Activated CD8-positive, alpha-beta T cell treated with anti-CD3 and anti-CD28 coated beads for 36 hours (primary cell): ENCODE measurements at regions not wholly inside any gene's neighbourhood (a gene's known extent, or its start where the extent isn't known, plus 50 kb on each side); places are given as distances from the start of the nearest gene placed in this dataset.

ENCODE experiments used
- ATAC-seq: fragments of 200-7000 bp; cut with Tn5 transposase; one replicate; pipeline ENCODE4 v1.10.0; 2021; ENCODE audit warnings: mild to moderate bottlenecking, moderate library complexity
- CTCF ChIA-PET: fragments of 350-600 bp; sonication (Branson Sonifier 250); formaldehyde crosslinking; loops from one replicate; lab custom pipeline; 2021; ENCODE audit warnings: antibody characterized with exemption; lab: Charles Lee
- POLR2A ChIA-PET: fragments of 350-600 bp; sonication (Branson Sonifier 250); formaldehyde crosslinking; loops from one replicate; lab custom pipeline; 2021; ENCODE audit warnings: antibody characterized with exemption; lab: Charles Lee
- DNase-seq: peaks from one replicate; pipeline ENCODE4 v3.0.0-alpha.2; 2020
- H3K27ac Mint-ChIP-seq: one replicate; pipeline ENCODE4 v1.8.0; 2021; ENCODE audit warnings: mild to moderate bottlenecking, mixed read lengths
- H3K27me3 Mint-ChIP-seq: one replicate; pipeline ENCODE4 v1.8.0; 2021; ENCODE audit warnings: mixed read lengths
- H3K36me3 Mint-ChIP-seq: one replicate; pipeline ENCODE4 v1.8.0; 2021; ENCODE audit warnings: low read depth, mixed read lengths
- H3K4me1 Mint-ChIP-seq: one replicate; pipeline ENCODE4 v1.8.0; 2021; ENCODE audit warnings: low read depth, mixed read lengths
- H3K4me3 Mint-ChIP-seq: one replicate; pipeline ENCODE4 v1.8.0; 2021; ENCODE audit warnings: mild to moderate bottlenecking, moderate library complexity, mixed read lengths
- H3K9me3 Mint-ChIP-seq: one replicate; pipeline ENCODE4 v1.8.0; 2021; ENCODE audit warnings: mixed read lengths
- CTCF ChIP-seq: fragments of 200-600 bp; IDR thresholded peaks from one replicate; pipeline ENCODE4 v1.8.0; 2022; ENCODE audit warnings: antibody characterized with exemption, mild to moderate bottlenecking
- intact Hi-C: fragments of 100-400 bp; cut with micrococcal nuclease; formaldehyde crosslinking; loops from one replicate; pipeline ENCODE4 v1.10.0; 2022

DNA sequence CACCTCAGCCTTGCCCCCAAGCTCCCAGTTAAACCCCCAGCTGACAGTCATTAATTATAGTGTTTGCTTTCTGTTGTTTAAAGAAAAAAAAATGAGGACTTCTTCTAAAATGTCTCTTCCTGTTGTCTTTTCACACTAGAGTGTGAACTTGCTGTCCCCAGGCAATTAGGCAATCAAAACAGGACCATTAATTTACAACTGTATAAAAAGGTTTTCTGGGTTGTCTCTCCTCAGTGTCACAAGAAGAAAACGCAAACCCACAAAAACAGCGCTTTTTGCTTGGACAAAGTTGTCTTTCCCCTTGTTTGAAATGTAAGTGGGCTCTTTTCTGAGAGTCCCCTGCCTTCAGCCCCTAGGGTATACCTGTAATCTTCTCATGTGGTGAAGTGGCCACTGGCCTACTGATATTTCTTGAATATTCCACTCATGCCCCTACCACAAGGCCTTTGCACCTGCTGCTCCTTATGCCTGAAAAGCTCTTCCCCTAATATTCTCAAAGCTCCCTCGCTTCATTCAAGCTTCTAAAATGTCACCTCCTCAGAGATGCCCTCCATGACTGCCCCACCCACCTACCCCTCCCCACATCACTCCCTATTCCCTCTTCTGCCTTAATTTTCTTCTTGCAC lies 158.9 kb upstream of the PWP1 start:
- peaks cover 21% of the 10 kb centered on the region for H3K4me1 Mint-ChIP-seq
- H3K4me3 Mint-ChIP-seq, result no peak overlapping the region
- ChIA-PET CTCF (interaction anchor here (1.1 kb wide), 1 partner anchor 11 kb away, joined by 3 read pairs; no protein-coding TSS in a partner anchor), POLR2A (no interaction called here)
- H3K9me3 Mint-ChIP-seq, result peaks cover 7% of the 10 kb centered on the region
- no peak overlapping the region for H3K27ac Mint-ChIP-seq
- ATAC-seq (no peak), DNase-seq (no peak)
- intact Hi-C loops, result no loop called here
- TF ChIP-seq CTCF, result no peak
- H3K27me3 Mint-ChIP-seq, result no peaks in the 10 kb centered on the region
- H3K36me3 Mint-ChIP-seq, result peaks cover 7% of the 10 kb centered on the region

GRCh38 chr12:107528731-107529365 lies 156.8 kb upstream of the PWP1 start:
- Mint-ChIP-seq H3K4me3 (no peak overlapping the region), H3K4me1 (peaks cover 37% of the 10 kb centered on the region), H3K36me3 (peaks cover 9% of the 10 kb centered on the region), H3K27ac (no peak overlapping the region), H3K27me3 (no peaks in the 10 kb centered on the region), H3K9me3 (peaks cover 6% of the 10 kb centered on the region)
- intact Hi-C loops, result no loop called here
- CTCF ChIA-PET, result no interaction called here
- ATAC-seq (no peak), DNase-seq (no peak)
- POLR2A ChIA-PET, result no interaction called here
- TF ChIP-seq CTCF, result no peak

DNA sequence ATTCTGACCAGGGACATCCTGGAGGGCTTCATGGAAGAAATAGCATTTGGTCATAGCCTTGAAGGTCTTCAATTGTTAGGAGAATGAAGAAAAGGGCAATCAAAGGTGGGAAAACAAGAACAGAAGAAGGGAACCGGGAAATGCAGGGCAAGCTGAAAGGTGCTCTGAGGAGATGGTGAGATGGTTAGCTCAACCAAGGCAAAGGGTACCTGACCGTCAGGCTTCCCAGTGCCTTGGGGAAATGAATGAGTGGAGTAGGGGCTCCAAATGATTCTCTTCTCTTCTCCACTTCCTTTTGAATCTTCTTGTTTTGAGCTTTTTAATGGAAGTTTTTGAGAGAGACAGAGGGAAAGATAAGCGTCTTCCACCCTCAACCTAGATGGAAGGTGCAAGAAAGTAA lies 155.6 kb upstream of the PWP1 start:
- Mint-ChIP-seq H3K27ac (no peak overlapping the region), H3K4me3 (no peak overlapping the region), H3K36me3 (peaks cover 7% of the 10 kb centered on the region), H3K4me1 (peaks cover 31% of the 10 kb centered on the region), H3K27me3 (no peaks in the 10 kb centered on the region), H3K9me3 (peaks cover 6% of the 10 kb centered on the region)
- ChIA-PET POLR2A (interaction anchor here (0.5 kb wide), 1 partner anchor 901 kb away, joined by 3 read pairs; no protein-coding TSS in a partner anchor), CTCF (interaction anchor here (0.7 to 0.8 kb wide), 2 partner anchors 11 to 191 kb away, joined by 3 read pairs; no protein-coding TSS in a partner anchor)
- TF ChIP-seq CTCF, result no peak
- DNase-seq (no peak), ATAC-seq (no peak)
- intact Hi-C loops, result no loop called here

DNA sequence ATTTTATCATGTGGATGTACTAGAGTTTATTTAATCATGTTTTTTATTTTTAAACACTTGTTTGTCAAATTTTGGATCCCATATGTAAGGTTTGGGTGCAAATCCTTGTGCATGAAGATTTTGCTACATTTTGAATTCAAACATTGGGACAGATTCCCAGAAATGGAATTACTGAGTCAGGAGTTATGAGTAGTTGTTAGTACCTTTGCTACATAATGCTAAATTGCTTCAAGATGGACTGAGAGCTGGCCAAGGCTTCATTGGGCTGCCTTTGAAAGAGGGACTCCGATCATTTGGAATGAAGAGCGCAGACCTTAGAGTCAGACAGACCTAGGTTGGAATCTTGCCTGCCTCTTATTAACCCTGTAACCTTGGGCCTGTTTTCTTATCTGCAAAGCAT lies 154.9 kb upstream of the PWP1 start:
- no peak for ATAC-seq
- Mint-ChIP-seq H3K4me1 (peaks cover 29% of the 10 kb centered on the region), H3K9me3 (peaks cover 6% of the 10 kb centered on the region), H3K27me3 (no peaks in the 10 kb centered on the region), H3K36me3 (peaks cover 7% of the 10 kb centered on the region), H3K27ac (no peak overlapping the region), H3K4me3 (no peak overlapping the region)
- no peak for TF ChIP-seq CTCF
- CTCF ChIA-PET, result no interaction called here
- intact Hi-C loops, result no loop called here
- no peak for DNase-seq
- POLR2A ChIA-PET, result no interaction called here

DNA sequence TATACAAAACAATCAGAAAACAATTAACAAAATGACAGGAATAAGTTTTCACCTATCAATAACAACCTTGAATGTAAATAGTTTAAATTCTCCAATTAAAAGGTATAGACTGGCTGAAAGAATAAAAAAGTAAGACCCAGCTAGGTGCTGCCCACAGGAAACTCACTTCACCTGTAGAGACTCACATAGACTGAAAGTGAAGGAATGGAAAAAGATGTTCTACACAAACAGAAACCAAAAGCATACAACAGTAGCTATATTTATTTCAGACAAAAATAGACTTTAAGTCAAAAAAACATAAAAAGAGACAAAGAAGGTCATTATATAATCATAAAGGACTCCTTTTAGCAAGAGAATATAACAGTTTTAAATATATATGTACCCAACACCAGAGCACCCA lies 152.4 kb upstream of the PWP1 start:
- POLR2A ChIA-PET, result interaction anchor here (0.6 kb wide), 1 partner anchor 400 kb away, joined by 4 read pairs; no protein-coding TSS in a partner anchor

More for the DNA sequence above, 152.4 kb upstream of the PWP1 start:
- H3K9me3 Mint-ChIP-seq, result peaks cover 6% of the 10 kb centered on the region
- DNase-seq, result no peak
- CTCF ChIA-PET, result interaction anchor here (0.7 to 1.5 kb wide), 3 partner anchors 10 to 53 kb away, joined by 3 read pairs; no protein-coding TSS in a partner anchor
- peak; percentile 53 for ATAC-seq
- peaks cover 7% of the 10 kb centered on the region for H3K36me3 Mint-ChIP-seq
- peaks cover 29% of the 10 kb centered on the region for H3K4me1 Mint-ChIP-seq
- intact Hi-C loops, result no loop called here
- no peak overlapping the region for H3K4me3 Mint-ChIP-seq
- H3K27me3 Mint-ChIP-seq, result no peaks in the 10 kb centered on the region
- no peak for TF ChIP-seq CTCF
- H3K27ac Mint-ChIP-seq, result no peak overlapping the region
